GM19238 (cell line): ENCODE measurements at regions not wholly inside any gene's neighbourhood (a gene's known extent, or its start where the extent isn't known, plus 50 kb on each side); places are given as distances from the start of the nearest gene placed in this dataset.
"Not testable (repeated sequence)": the region's sequence is repeated elsewhere in the genome, so short reads cannot be mapped to it uniquely, and the experiment has no call there.

ENCODE experiments used
- DNase-seq: peaks from one replicate; pipeline ENCODE4 v3.0.0; 2011; ENCODE audit warnings: low spot score; ENCODE audit not compliant: insufficient read length

- no peak for DNase-seq
These were observed 788.4 kb upstream of the SORCS1 start for GRCh38 chr10:107952649-107953556.

- DNase-seq, result not testable (repeated sequence)
These were observed 786.0 kb upstream of the SORCS1 start for GRCh38 chr10:107950411-107951062.

GRCh38 chr10:107942826-107943225 lies 778.3 kb upstream of the SORCS1 start:
- no peak for DNase-seq

- DNase-seq, result no peak
These were observed 768.6 kb upstream of the SORCS1 start for GRCh38 chr10:107933076-107933475.

GRCh38 chr10:107931808-107932207 lies 767.3 kb upstream of the SORCS1 start:
- DNase-seq, result no peak

- no peak for DNase-seq
These were observed 765.5 kb upstream of the SORCS1 start for GRCh38 chr10:107930037-107930436.

GRCh38 chr10:107924458-107924857 lies 760.0 kb upstream of the SORCS1 start:
- DNase-seq, result no peak

- DNase-seq, result no peak
These were observed 755.2 kb upstream of the SORCS1 start for GRCh38 chr10:107919626-107920235.

GRCh38 chr10:107918171-107918570 lies 753.7 kb upstream of the SORCS1 start:
- no peak for DNase-seq

GRCh38 chr10:107915215-107915610 lies 750.7 kb upstream of the SORCS1 start:
- no peak for DNase-seq

- no peak for DNase-seq
These were observed 750.1 kb upstream of the SORCS1 start for GRCh38 chr10:107914450-107915214.

- DNase-seq, result no peak
These were observed 749.1 kb upstream of the SORCS1 start for GRCh38 chr10:107913317-107914294.

- DNase-seq, result no peak
These were observed 736.6 kb upstream of the SORCS1 start for GRCh38 chr10:107901076-107901475.

GRCh38 chr10:107900131-107900530 lies 735.6 kb upstream of the SORCS1 start:
- DNase-seq, result no peak

GRCh38 chr10:107899502-107900062 lies 735.1 kb upstream of the SORCS1 start:
- DNase-seq, result no peak

GRCh38 chr10:107899075-107899474 lies 734.6 kb upstream of the SORCS1 start:
- no peak for DNase-seq

- DNase-seq, result no peak
These were observed 733.9 kb upstream of the SORCS1 start for GRCh38 chr10:107898392-107898791.

GRCh38 chr10:107894516-107894915 lies 730.0 kb upstream of the SORCS1 start:
- DNase-seq, result no peak

GRCh38 chr10:107889105-107889504 lies 724.6 kb upstream of the SORCS1 start:
- no peak for DNase-seq

- no peak for DNase-seq
These were observed 715.7 kb upstream of the SORCS1 start for GRCh38 chr10:107880185-107880584.
